K562 (cell line): ENCODE measurements at regions not wholly inside any gene's neighbourhood (a gene's known extent, or its start where the extent isn't known, plus 50 kb on each side); places are given as distances from the start of the nearest gene placed in this dataset.

ENCODE experiments used
- ATAC-seq: fragments of 200-7000 bp; cut with Tn5 transposase; 3 replicates; pipeline ENCODE4 v1.9.1; 2020; ENCODE audit warnings: moderate library complexity
- BruUV-seq: library from RNA; stranded (reverse); fragments of 400-500 nt; replicated peaks from 2 replicates; lab custom pipeline; 2021; lab: Mats Ljungman, UMichigan
- CTCF ChIA-PET: fragments of 300-600 bp; formaldehyde crosslinking; extraction: SDS; loops from one replicate; lab custom pipeline; 2021; ENCODE audit warnings: low intra/inter-chr PET ratio; lab: Yijun Ruan, JAX
- POLR2A ChIA-PET: fragments of 300-600, 350-650 bp; sonication (Branson Sonifier 250); formaldehyde crosslinking; extraction: SDS; loops from one replicate; lab custom pipeline; 2021; ENCODE audit warnings: antibody characterized with exemption, inconsistent platforms; lab: Yijun Ruan, JAX
- DNase-seq, 4 experiments: peaks; one replicate each; pipeline versions ENCODE4 v3.0.0 to v3.0.0-alpha.2; 2011 to 2018; ENCODE audit warnings: low spot score in 3 of 4, mixed read lengths in 3 of 4; ENCODE audit errors: extremely low read depth in 1 of 4
- FAIRE-seq: peaks from 2 replicates; lab custom pipeline; 2011; peaks lifted over from hg19 to GRCh38; lab: Jason Lieb, UNC
- H2AFZ ChIP-seq: 2 replicates; pipeline ENCODE4 v1.6.0; 2011; ENCODE audit warnings: low read depth, low read length, control low read depth, inconsistent platforms
- H3K27ac ChIP-seq: fragments of 200-600 bp; 3 replicates; pipeline ENCODE4 v1.8.0; 2011; ENCODE audit warnings: low read depth, mild to moderate bottlenecking, control low read depth, inconsistent platforms, low read length, moderate library complexity, mixed read lengths; ENCODE audit errors: extremely low read depth
- H3K27me3 ChIP-seq, 2 experiments: fragments of 300-600 bp in 1 of 2; 2 replicates in 1 of 2; 3 replicates in 1 of 2; pipeline versions ENCODE4 v1.6.0 to v1.8.0; 2011; ENCODE audit warnings: inconsistent platforms in 2 of 2, low read length in 2 of 2, mild to moderate bottlenecking in 1 of 2, mixed read lengths in 1 of 2, moderate library complexity in 1 of 2; ENCODE audit not compliant: control insufficient read depth in 2 of 2, insufficient read depth in 2 of 2
- H3K36me3 ChIP-seq: fragments of 300-600 bp; 3 replicates; pipeline ENCODE4 v1.8.0; 2011; ENCODE audit warnings: mild to moderate bottlenecking, low read length, inconsistent platforms; ENCODE audit not compliant: control insufficient read depth, insufficient read depth
- H3K4me1 ChIP-seq, 2 experiments: fragments of 200-600 bp in 1 of 2; replicated peaks in 1 of 2; 2 replicates in 1 of 2; 3 replicates in 1 of 2; pipeline versions ENCODE4 v1.5.1 to v1.8.0; 2011; ENCODE audit warnings: inconsistent platforms in 2 of 2, low read length in 2 of 2, mild to moderate bottlenecking in 1 of 2, mixed read lengths in 1 of 2, moderate library complexity in 1 of 2; ENCODE audit not compliant: control insufficient read depth in 2 of 2, insufficient read depth in 2 of 2
- H3K4me2 ChIP-seq: 2 replicates; pipeline ENCODE4 v1.6.1; 2011; ENCODE audit warnings: low read length, control low read depth, inconsistent platforms, mixed read lengths; ENCODE audit not compliant: insufficient read depth
- H3K4me3 ChIP-seq: fragments of 200-600 bp; sonication (generic), shearing (Covaris generic); 2 replicates; pipeline ENCODE4 v1.5.1; 2016; ENCODE audit warnings: control low read depth, inconsistent platforms
- H3K79me2 ChIP-seq: fragments of 200-600 bp; 3 replicates; pipeline ENCODE4 v1.8.0; 2011; ENCODE audit warnings: low read length, inconsistent platforms; ENCODE audit not compliant: control insufficient read depth, insufficient read depth
- H3K9ac ChIP-seq, 2 experiments: 2 replicates each; pipeline versions ENCODE4 v1.6.0 to v1.6.1; 2011; ENCODE audit warnings: low read depth in 2 of 2, low read length in 2 of 2, control low read depth in 1 of 2, inconsistent platforms in 1 of 2, mild to moderate bottlenecking in 1 of 2, mixed read lengths in 1 of 2; ENCODE audit not compliant: insufficient read depth in 1 of 2
- H3K9me1 ChIP-seq: one replicate; pipeline ENCODE4 v1.6.0; 2011; ENCODE audit warnings: inconsistent platforms, mild to moderate bottlenecking, low read length, moderate library complexity; ENCODE audit not compliant: control insufficient read depth, insufficient read depth
- H3K9me3 ChIP-seq: replicated peaks from 2 replicates; pipeline ENCODE4 v1.5.1; 2011; ENCODE audit warnings: low read depth, low read length, inconsistent platforms; ENCODE audit not compliant: control insufficient read depth, insufficient read depth
- H4K20me1 ChIP-seq: replicated peaks from 2 replicates; pipeline ENCODE4 v1.6.1; 2011; ENCODE audit warnings: low read length, inconsistent platforms, mixed read lengths; ENCODE audit not compliant: control insufficient read depth, insufficient read depth
- FOXJ3 ChIP-seq: sonication (generic); formaldehyde crosslinking; IDR thresholded peaks from 2 replicates; pipeline ENCODE4 v1.4.0; 2020; ENCODE audit warnings: mild to moderate bottlenecking, missing genetic modification reagents
- PCBP2 ChIP-seq: fragments of 200-400 bp; formaldehyde crosslinking; IDR thresholded peaks from 2 replicates; pipeline ENCODE4 v1.6.1; 2018; ENCODE audit warnings: low read length, low read depth, mild to moderate bottlenecking, moderate library complexity; ENCODE audit not compliant: poor library complexity, severe bottlenecking
- SRSF7 ChIP-seq: fragments of 200-400 bp; formaldehyde crosslinking; optimal IDR thresholded peaks from 2 replicates; pipeline ENCODE3; 2017; ENCODE audit warnings: mild to moderate bottlenecking, low read depth, low read length
- ZNF263 ChIP-seq: sonication (generic); formaldehyde crosslinking; IDR thresholded peaks from 2 replicates; pipeline ENCODE4 v1.8.0; 2022; ENCODE audit warnings: mild to moderate bottlenecking, missing genetic modification reagents, borderline replicate concordance
- ZNF282 ChIP-seq: sonication (generic); formaldehyde crosslinking; IDR thresholded peaks from 2 replicates; pipeline ENCODE4 v1.8.1; 2023; ENCODE audit warnings: missing genetic modification reagents
- WGBS: fragments of 100-300 bp; shearing (Covaris generic); methylation state at CpG from one replicate; pipeline ENCODE4 v1.1.6; 2016; ENCODE audit warnings: low coverage, mixed read lengths; ENCODE audit not compliant: insufficient coverage; ENCODE audit errors: missing lambda C conversion rate; 5-methylcytosine and 5-hydroxymethylcytosine counted together
- in situ Hi-C: fragments of 300-500 bp; cut with MboI; formaldehyde crosslinking; loops from 4 replicates; pipeline ENCODE4 v1.15.0; 2018; ENCODE audit warnings: inconsistent platforms, mixed read lengths
- intact Hi-C: fragments of 100-400 bp; cut with micrococcal nuclease; formaldehyde crosslinking; loops from 2 replicates; pipeline ENCODE4 v1.14.2; 2022
- TF ChIP-seq, protein P1 (sequence below): fragments of 200-800 bp; sonication (Bioruptor generic); IDR thresholded peaks from 2 replicates; pipeline ENCODE4 v1.6.1; 2017; ENCODE audit warnings: missing genetic modification characterization, missing compliant biosample characterization
- TF ChIP-seq, protein P2 (sequence below), 3 experiments: IDR thresholded peaks in 2 of 3; conservative IDR thresholded peaks in 1 of 3; 2 replicates each; pipeline ENCODE4 v1.5.1; 2011 to 2012; ENCODE audit warnings: low read length in 3 of 3, mild to moderate bottlenecking in 3 of 3, control low read depth in 2 of 3, improper control_type of control experiment in 1 of 3, inconsistent platforms in 1 of 3, low read depth in 1 of 3, mixed read lengths in 1 of 3, moderate library complexity in 1 of 3; ENCODE audit not compliant: insufficient read depth in 2 of 3
- TF ChIP-seq, protein P3 (sequence below), 2 experiments: fragments of 450-650 bp; formaldehyde crosslinking in 1 of 2; IDR thresholded peaks; 2 replicates each; pipeline versions ENCODE4 v1.4.0 to v1.6.1; 2014 to 2020; ENCODE audit warnings: mild to moderate bottlenecking in 2 of 2, borderline replicate concordance in 1 of 2, low read depth in 1 of 2

DNA sequence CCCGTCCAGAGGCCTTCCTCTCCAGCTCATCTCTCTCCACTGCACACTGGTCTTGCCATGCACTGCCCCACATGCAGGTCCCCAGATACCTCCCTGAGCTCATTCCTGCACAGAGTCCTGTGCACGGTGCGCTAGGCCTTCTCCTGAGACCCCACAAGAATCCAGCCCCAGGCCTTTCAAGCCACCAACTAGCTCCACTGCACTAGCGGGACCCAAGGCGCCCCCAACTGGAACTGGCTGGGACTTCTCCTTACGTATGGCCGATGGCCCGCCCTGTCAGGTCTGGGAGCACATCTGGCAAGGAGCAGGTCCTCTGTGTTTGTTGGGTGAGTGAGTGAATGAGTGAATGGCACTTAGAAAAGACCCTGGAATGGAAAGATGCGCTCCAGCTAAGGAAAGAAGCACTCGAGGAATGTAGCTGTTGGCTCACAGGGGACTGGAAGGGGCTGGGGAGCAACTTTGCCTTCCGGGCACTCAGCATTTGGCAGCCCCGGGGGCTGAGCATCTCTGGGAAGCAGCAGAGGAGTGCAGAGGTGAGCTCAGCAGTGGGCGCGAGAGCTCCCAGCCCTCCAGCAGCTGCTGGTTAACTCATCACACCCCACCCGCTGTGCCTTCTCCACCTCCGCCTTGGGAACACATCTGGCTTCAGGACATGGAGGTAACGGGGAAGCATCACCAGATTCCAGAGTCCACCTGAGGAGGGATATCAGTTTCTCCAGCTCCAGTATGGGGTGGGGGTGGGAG lies 223.1 kb downstream of the GLI2 start:
- ChIA-PET CTCF (no interaction called here), POLR2A (interaction anchor here (0.8 kb wide), 2 partner anchors 93 to 102 kb away, joined by 3 to 4 read pairs; no protein-coding TSS in a partner anchor)
- Histone ChIP-seq H3K36me3 (no peaks in the 10 kb centered on the region), H3K9me3 (no peaks in the 10 kb centered on the region), H3K4me1 (no peaks in the 10 kb centered on the region; a peak in 1 of 5 replicates), H4K20me1 (no peaks in the 10 kb centered on the region; the same call in 1 of the 2 replicates), H3K79me2 (no peaks in the 10 kb centered on the region), H2AFZ (no peak overlapping the region), H3K9ac (no peak overlapping the region), H3K4me3 (no peak overlapping the region), H3K4me2 (no peak overlapping the region), H3K9me1 (no peaks in the 10 kb centered on the region), H3K27ac (no peak overlapping the region), H3K27me3 (peaks cover 27 to 89% of the 10 kb centered on the region in 2 experiments; a peak in 4 of 5 replicates)
- intact Hi-C loops (loop anchor here (1.0 kb wide), 1 partner anchor 263 kb away; no protein-coding TSS in a partner anchor), in situ Hi-C loops (no loop called here)
- FAIRE-seq (no peak), DNase-seq (peak; percentile 40 to 62 (median 49)), ATAC-seq (peak; percentile 82)
- 1% methylated on average over 15 of the region's 17 CpGs for WGBS
- BruUV-seq = no TSS peak
- TF ChIP-seq, protein P1, sequence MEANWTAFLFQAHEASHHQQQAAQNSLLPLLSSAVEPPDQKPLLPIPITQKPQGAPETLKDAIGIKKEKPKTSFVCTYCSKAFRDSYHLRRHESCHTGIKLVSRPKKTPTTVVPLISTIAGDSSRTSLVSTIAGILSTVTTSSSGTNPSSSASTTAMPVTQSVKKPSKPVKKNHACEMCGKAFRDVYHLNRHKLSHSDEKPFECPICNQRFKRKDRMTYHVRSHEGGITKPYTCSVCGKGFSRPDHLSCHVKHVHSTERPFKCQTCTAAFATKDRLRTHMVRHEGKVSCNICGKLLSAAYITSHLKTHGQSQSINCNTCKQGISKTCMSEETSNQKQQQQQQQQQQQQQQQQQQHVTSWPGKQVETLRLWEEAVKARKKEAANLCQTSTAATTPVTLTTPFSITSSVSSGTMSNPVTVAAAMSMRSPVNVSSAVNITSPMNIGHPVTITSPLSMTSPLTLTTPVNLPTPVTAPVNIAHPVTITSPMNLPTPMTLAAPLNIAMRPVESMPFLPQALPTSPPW (CRISPR knock-in tag) = no peak
- TF ChIP-seq, protein P2, sequence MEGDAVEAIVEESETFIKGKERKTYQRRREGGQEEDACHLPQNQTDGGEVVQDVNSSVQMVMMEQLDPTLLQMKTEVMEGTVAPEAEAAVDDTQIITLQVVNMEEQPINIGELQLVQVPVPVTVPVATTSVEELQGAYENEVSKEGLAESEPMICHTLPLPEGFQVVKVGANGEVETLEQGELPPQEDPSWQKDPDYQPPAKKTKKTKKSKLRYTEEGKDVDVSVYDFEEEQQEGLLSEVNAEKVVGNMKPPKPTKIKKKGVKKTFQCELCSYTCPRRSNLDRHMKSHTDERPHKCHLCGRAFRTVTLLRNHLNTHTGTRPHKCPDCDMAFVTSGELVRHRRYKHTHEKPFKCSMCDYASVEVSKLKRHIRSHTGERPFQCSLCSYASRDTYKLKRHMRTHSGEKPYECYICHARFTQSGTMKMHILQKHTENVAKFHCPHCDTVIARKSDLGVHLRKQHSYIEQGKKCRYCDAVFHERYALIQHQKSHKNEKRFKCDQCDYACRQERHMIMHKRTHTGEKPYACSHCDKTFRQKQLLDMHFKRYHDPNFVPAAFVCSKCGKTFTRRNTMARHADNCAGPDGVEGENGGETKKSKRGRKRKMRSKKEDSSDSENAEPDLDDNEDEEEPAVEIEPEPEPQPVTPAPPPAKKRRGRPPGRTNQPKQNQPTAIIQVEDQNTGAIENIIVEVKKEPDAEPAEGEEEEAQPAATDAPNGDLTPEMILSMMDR (IDR thresholded peaks at IDR 0.05 in 2 of 3, conservative IDR thresholded peaks at IDR 0.05 in 1 of 3; ENCODE audit: insufficient read depth in 2 of 3, low read depth in 1 of 3, low read length in 3 of 3) = peak; percentile 52 to 64 (median 64)
- TF ChIP-seq FOXJ3 (CRISPR knock-in tag) (no peak), ZNF282 (no peak), PCBP2 (no peak), ZNF263 (CRISPR knock-in tag) (0 out of 2 replicates have a peak, but pooled peaks have one; percentile 40), SRSF7 (no peak)
- TF ChIP-seq, protein P3, sequence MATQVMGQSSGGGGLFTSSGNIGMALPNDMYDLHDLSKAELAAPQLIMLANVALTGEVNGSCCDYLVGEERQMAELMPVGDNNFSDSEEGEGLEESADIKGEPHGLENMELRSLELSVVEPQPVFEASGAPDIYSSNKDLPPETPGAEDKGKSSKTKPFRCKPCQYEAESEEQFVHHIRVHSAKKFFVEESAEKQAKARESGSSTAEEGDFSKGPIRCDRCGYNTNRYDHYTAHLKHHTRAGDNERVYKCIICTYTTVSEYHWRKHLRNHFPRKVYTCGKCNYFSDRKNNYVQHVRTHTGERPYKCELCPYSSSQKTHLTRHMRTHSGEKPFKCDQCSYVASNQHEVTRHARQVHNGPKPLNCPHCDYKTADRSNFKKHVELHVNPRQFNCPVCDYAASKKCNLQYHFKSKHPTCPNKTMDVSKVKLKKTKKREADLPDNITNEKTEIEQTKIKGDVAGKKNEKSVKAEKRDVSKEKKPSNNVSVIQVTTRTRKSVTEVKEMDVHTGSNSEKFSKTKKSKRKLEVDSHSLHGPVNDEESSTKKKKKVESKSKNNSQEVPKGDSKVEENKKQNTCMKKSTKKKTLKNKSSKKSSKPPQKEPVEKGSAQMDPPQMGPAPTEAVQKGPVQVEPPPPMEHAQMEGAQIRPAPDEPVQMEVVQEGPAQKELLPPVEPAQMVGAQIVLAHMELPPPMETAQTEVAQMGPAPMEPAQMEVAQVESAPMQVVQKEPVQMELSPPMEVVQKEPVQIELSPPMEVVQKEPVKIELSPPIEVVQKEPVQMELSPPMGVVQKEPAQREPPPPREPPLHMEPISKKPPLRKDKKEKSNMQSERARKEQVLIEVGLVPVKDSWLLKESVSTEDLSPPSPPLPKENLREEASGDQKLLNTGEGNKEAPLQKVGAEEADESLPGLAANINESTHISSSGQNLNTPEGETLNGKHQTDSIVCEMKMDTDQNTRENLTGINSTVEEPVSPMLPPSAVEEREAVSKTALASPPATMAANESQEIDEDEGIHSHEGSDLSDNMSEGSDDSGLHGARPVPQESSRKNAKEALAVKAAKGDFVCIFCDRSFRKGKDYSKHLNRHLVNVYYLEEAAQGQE (IDR thresholded peaks at IDR 0.05; ENCODE audit: borderline replicate concordance) = peak; percentile 35; the same call in 1 of the 2 replicates
- TF ChIP-seq, protein P3 (CRISPR knock-in tag; IDR thresholded peaks at IDR 0.05; ENCODE audit: low read depth) = no peak
